NCI-H774 (cell line): ENCODE measurements at regions not wholly inside any gene's neighbourhood (a gene's known extent, or its start where the extent isn't known, plus 50 kb on each side); places are given as distances from the start of the nearest gene placed in this dataset.
A peak's percentile ranks its signal among the peaks of the same experiment; 100 is the strongest.

Experiments
- DNase-seq: peaks from one replicate; lab custom pipeline; 2025; lab: John Stamatoyannopoulos, UW

DNA sequence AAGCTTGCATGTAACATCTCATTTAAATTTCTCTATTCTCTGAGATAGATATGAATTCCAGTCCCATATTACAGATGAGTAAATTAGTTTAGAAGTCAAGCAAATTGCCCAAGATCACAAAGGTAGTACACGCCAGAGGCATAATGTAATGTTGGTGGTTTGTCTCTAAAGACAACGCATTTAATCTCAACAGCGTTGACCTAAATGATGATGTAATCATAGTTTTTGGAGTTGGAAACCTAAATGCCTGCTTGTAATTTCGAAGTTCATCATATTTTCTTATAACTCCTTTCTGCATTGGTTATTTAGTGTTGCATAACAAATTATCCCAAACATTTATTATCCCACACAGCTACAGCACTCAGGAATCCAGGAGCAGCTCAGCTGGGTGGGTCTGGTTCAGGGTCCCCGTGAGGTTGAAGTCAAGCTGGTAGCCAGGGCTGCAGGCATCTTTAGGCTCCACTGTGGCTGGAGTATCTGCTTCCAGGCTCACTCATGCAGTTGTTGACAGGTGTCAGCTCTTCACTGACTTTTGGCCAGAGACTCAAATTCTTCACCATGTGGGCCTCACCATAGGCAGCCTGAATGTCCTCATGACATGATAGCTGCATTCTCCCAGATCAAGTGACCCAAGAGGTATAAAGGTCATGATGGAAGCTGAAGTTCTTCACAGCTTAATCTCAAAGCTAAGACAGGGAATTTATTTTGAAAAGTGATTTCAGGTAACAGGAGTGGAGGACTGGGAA, 122.0 kb upstream of the SPTLC3 start:
- no peak for DNase-seq

DNA sequence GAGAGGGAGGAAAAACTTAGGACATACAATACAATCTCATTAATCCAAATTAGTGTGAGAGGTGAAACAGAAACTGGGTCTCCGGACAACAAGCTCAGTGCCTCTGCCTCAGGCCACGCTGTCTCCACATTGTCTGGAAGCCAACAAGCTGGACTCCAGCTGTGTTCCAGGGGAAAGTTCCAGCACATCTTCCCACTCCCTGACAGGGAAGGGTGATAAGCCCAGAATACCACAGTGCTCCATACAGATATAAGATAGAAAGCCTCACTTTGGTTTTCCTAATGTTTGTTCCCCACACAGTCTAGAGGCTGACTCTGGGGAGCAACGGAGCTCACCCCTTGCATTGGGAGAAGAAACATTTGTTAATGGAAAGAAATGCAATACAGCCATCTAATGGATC, 117.1 kb upstream of the SPTLC3 start:
- DNase-seq: no peak

DNA sequence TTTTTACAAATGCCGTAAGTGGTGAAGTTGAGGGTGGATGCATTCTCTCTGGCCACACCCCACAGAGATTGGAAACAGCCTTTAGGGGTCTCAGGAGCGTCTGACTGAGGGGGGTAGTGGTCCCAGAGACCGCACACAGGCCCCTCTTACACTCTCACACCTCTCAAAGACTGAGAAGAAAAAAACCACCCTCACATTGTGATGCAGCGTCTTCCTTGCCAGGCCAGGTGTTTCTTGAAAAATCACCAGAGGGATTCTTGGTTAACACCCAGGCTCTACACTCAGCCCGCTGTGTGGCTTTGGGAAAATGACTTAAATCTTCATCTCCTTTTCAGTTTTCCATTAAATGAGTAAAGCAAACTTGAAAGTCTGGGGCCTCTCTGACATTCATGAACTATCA, 115.8 kb upstream of the SPTLC3 start:
- no peak for DNase-seq

DNA sequence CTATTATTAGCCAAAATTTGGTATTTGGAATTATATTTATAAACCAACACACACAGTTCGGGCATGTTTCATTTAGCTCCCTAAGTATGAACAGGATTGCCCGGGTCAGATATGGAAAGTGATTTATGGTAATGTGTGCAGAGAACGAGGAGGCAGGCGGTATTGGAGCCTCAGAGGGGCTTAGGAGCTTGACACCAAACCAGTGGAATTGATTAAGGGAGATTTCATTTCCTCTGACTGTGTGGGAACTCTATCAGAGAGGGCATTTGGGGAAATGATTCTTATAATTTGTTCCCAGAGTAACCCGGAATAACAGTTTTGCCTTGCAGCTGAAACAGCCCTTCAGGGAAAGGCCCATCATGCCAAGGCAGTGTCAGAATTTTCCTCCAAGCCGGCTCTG, 115.1 kb upstream of the SPTLC3 start:
- no peak for DNase-seq

DNA sequence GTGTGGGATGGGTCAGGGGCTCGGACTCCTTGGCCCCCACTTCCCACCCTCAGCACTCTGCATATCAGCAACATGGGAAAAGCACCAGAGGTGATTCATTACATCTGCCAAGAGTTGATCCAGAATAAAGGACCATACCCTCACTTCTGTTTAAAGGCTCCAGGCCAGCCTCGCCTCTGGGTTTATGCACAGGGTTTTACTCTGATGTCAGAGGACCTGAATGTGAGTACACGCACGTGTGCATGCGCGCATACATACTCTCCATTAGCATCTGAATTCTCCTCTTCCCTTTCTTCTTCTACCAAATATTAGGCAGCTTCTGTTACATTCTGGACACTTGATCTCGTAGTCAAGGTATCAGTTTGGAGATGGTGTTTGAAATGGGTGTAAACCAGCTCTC, 114.7 kb upstream of the SPTLC3 start:
- no peak for DNase-seq

DNA sequence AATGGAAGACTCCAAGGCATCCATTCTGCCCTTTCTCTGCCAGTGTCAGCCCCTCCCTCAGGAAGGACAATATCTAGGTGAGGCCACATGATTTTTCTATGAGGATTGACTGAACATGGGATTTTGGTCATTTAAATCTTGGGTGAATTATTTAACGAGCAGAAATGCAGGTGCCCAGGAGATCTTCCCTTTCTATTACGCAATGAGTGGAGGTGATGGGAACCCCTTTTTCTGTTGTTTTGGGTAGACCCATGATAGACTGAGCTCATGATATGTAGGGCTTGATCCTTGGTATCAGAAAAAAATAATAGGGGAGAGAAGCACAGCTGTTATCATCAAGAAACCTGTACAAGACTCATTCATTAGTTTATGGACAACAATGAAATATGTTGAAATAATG, 112.6 kb upstream of the SPTLC3 start:
- no peak for DNase-seq

DNA sequence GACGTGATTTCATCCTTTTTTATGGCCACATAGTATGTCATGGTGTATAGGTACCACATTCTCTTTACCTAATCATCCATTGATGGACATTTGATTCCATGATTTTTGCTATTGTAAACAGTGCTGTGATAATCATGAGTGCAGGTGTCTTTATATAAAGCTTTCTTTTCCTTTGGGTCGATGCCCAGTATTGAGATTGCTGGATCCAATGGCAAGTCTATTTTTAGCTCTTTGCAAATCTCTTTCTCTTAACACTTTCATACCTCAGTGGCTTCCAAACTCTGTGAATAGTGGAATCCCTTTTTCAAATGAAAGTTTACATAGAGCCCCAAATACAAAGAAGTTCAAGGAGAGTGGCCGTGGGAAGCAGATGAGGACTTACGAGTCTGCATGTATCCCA, 105.8 kb upstream of the SPTLC3 start:
- DNase-seq: no peak

DNA sequence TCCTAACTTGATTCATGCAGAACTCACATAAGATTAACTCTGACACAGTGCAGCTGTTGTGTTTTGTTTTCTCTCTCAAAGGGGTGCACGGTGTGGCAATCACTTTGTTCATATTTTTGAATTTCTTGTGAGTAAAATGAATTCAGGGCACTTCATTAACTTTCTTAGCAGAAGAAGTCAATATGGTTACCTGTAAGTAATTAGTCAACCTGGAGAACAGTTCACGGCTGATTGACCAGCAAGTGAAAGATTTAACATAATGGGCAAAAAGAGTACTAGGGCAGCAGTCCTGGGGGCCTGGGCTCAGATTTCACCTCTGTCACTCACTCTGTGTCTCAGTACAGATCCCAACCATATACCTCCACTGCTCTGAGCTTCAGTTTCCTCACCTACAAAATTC, 102.4 kb upstream of the SPTLC3 start:
- DNase-seq: no peak

DNA sequence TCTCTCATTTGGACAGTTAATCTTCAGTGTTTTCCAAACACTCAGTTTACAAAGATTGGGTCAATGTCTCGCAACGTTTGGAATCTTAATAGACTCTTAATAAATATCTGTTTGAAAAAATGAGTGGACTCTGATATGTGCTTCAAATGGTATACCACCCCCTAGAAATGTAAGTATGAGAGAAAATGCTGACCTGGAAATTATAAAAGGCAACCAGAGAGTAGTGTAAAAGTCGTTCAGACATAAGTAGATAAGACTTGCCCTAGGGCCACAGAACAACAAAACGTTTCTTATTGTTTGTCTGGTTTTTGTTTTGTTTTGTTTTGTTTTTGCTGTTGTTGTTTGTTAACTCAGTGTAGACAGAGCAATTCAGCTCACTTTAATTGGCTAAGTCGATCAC, 97.4 kb upstream of the SPTLC3 start:
- no peak for DNase-seq

DNA sequence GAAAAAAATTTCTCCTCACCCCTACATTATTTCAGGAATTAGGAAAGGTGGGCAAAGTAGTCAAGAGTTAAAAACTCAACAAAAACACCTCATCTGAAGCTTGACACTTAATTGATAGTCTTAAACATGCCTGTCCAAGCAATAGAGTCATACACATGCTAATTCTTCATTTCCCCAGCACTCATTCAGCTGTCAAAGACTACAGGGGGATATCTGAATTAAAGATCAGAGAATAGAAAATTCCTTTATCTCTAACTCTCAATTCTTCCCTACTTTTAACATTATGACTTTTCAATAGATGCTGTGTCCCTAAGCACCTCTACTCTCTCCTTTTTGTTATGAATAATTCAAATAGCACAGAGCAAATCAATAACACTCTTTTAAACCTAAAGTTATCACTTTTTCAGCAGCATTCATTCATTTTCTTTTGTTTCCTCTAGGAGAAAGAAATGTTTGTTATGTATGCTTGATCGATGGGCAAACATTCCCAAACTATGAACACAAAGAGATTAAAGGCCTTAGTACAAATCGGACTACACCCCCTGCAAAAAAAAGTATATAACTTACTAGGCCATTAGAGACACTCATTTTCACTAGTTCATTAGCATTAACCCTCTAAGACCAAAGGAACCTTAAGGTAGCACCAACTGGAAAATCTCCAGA, 94.9 kb upstream of the SPTLC3 start:
- DNase-seq: no peak

DNA sequence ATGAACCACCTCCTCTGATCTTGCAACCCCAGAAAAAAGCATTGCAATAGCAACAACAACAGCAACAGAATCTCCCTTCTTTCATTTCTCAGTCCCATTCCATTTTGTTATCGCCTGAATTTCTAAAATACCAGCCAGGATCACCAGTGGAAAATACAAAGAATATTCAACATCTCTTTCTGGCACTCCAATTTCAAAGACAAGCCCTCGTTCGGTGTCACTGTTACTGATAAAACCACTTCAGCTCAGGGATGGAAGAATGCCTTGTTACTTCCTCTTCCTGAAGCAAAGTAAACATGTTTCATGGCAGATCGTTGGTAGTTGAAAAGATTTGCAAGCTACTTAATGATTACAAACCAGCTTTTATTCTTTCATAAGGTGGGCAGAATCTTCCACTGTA, 94.0 kb upstream of the SPTLC3 start:
- DNase-seq: no peak

DNA sequence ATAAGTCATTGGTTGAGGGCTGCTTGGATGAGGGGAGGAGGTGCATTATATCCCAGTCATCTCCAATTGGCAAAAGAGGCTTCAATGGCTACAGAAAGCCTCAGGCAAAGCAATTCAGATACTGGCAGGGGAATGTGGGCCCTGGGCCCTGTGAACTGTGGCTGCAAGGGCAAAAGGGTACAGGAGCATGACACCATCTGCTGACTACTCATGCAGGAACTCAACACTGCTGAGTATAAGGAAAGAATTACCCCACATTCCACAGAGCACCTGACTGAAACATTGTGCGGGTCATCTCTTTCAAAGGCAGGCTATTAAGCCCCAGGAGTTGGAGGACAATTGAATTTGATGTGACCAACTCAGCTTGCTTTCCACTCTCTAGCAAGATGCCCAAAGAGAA, 92.1 kb upstream of the SPTLC3 start:
- DNase-seq: no peak

DNA sequence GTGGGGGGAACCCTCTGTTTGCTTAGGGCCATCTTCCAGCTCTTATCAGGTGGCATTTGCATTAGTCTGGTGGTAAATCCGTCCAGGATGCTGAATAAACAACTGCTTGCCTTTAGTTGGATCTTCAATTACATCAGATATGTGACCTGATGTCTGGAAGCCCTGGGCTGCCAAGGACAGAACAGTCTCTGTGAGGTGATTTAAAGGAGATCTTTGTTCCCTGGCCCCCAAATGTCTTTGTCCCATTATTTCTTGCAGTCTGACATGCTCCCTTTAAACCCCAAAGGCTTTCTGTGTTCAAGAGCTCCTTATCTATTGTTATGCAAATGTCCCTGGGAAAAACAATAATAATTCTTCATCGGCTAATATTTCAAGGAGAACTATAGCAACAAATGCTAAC, 84.6 kb upstream of the SPTLC3 start:
- no peak for DNase-seq

DNA sequence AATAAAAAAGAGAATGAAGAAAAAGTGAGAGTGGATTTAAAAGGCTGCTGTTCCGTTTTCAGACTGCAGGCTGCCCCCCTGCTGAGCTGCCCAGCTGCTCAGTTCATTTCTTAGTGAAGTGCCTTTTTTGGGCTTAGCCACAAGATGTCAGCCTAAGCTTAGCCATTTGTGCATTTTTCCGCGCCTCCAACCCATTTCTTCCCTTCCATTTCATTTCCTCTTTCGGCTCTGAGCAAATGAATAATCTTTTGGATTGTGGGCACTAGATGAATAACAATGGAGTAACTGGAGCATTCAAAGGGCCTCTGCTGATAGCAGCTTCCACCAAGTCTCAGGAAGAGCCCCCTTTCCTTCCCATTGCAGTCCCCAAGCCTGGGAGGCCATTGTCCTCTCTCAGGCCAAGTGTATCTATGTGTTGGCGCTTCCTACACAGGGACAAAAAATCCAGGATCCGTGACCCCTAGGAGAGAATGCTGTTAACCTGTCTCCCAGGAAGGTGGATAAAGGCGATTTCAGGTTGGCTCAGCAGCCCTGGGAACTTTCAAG, 83.5 kb upstream of the SPTLC3 start:
- peak; percentile 51 for DNase-seq

DNA sequence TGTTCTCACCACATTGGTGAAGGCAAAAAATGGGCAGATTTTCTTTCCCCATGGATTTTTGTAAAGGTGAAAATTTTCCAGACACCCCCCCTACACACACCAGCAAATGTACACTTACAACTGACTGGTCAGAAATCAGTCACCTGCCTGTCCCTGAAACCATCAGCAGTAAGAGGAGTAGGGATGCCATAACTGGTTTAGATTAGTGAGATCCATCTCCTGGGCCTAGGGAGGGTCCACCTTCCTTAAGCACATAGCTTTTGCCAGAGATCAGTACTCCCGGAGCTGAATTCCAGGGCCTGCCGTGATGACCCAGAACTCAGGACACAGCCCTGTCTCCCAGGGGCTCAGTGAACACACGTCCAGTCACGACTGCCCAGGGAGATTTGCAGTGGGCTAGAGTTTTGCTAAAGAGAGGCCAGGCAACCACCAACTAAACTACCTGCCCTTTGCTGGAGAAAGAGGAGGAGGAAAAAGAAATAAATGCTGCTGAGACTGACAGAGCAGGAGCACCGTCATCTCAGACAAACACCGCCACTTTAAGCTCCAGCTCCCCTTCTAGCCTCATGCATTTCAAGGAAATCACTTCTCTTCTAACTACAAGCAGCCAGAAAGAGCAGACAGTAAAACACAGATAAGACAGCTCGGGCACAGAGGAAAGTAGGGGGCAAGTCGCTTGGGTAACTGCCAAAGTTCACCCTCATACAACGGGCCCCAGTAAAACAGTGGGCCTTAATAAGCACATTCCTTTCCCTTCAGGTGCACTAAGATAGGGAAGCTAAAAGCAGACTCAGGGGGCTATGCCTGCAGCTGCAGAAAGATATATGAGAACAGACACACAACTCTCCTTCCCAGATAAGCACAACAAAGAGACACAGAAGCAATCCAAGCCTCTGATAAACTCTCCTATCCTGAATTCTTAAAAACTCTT, 82.6 kb upstream of the SPTLC3 start:
- DNase-seq: no peak

DNA sequence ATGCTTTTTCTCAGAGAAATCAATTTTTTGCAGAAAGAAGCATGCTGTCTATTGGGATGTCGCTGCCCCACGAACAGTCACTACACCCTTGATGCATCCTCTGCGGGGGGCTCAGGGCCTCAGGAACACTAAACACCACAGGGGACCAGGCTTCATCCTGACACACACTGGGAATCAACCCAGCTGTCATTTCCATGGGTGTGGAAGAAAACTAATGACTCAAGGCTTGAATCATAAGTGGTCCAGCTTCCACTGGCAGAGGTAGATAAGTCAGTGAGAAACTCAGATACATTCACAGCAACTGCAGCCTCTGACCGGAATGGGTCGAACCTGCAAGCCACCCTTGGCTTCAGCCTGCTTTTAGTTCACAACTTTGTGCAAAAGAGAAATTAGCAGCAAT, 81.3 kb upstream of the SPTLC3 start:
- DNase-seq: no peak

DNA sequence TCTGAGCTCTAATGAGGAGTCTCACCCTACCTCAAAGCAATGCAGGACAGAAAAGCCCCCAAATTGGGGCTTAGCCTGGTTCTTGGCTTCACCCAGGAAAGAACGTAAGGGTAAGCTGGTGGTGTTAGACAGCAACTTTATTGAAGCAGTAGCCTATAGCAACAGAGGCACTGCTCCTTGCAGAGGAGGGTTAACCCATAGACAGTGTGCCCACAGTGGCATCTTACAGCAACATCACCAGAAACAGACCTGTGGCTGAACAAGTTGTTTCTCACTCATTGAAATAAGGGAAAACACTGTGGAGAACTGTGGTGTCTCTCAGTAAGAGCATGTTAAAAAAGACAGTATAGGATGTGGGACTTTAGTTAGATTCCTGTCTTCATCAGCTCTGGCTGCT, 80.4 kb upstream of the SPTLC3 start:
- no peak for DNase-seq

DNA sequence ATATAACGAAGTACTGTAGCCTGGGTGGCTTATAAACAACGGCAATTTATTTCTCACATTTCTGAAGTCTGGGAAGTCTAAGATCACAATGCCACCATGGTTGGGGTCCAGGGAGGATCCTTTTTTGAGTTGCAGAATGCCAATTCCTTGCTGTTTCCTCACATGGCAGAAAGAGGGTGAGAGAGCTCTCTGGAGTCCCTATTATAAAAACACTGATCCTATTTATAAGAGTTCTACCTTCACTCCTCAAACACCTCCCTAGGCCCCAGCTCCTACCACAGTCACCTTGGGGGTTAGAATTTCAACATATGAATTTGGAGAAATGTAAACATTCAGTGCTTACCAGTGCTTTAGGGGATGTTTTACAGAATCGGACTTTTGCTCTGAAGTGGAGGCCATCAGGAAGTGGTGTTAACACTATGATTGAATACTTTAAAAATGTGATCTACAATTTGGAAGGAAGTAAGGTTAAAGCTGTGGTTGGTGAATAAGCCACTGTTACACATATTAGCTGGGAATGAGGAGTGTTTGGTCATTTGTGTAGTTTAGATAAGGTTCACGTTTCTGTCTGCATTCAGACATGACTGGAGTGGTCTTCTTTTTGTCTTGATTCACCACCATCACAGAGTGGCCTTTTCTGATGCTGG, 79.9 kb upstream of the SPTLC3 start:
- no peak for DNase-seq

DNA sequence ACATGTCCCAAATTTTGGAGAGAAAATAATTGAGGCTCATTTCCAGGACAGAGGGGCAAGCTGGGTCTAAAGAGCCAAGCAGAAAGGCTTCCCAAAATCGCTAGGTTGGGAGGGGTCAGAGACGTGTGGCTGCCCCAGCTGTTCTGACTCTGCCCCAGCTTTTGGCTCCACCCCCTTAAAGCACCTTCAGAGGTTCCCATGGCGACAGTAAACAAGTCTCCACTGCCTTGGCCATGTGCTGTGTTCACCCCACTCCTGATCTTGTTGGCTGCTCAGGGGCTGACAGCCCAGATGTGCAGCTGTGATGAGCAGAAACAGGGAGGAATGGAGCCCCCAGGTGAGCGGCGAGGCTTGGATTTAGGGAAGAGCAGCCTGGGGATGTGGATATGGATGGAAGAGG, 72.8 kb upstream of the SPTLC3 start:
- DNase-seq: peak; percentile 2

DNA sequence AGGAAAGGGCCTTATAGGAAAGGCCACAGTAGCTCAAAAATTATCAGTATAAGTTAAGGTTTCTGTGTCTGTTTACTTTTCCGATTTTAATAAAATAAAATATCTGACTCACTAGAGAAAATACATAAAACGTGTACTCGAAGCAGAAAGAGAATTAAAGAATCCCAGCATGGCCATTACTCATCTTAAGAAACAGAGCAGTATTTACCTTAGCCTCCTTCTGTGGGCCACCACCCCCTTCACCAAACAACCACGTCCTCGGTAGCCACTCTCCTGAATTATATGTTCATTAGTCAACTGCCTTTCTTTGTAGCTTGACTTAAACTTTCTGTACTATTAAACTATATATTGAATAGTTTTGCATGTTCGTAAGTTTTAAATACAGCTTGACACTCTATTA, 72.2 kb upstream of the SPTLC3 start:
- DNase-seq: no peak

DNA sequence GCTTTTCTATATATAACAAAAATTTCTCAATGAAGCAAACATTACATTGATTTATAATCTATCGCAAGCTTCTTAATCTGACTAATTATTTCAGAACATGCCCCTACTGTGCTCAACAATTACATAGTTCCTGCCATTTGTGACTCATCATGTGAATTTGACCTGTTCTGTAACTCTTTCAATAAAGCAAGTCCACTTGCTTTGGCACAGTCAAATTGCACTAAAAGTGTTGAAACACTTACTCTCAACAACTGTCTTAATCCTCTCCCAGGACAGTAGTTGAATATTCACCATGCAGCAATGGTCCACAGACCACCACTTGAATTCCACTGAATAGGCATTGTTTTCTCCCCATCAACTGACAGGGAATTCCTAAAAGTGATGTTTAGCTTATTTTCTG, 67.7 kb upstream of the SPTLC3 start:
- no peak for DNase-seq

DNA sequence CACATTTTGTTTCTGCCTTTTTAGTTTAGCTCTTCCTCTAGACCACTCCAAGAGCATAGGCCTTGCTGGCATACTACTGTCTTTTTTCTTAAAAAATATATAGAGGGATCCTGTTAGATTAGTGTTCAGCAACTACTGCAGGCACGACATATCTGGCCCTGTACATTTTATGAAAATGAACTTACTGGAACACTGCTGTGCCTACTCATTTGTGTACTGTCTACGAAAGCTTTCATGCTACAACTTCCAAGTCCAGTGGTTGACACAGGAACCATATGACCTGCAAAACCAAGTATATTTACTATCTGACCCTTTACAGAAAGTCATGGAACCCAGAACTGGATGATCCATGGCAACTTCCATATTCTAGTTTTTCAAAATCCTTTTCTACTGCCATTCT, 66.6 kb upstream of the SPTLC3 start:
- no peak for DNase-seq
